ENCODE measurements at regions not wholly inside any gene's neighbourhood (a gene's known extent, or its start where the extent isn't known, plus 50 kb on each side); places are given as distances from the start of the nearest gene placed in this dataset.

GRCh38 chr2:195411219-195411687 lies 245.8 kb upstream of the SLC39A10 start:
- no peak for TF ChIP-seq CTCF (IDR thresholded peaks at IDR 0.05; ENCODE audit: insufficient read depth in 1 of 2, low read depth in 1 of 2, low read length in 1 of 2, severe bottlenecking in 1 of 2, unreplicated experiment in 1 of 2)
- H3K9me3 ChIP-seq = no peaks in the 10 kb centered on the region
- POLR2A ChIA-PET = no interaction called here
- H3K27me3 Mint-ChIP-seq (ENCODE audit: insufficient read depth, unreplicated experiment) = no peaks in the 10 kb centered on the region
- no peaks in the 10 kb centered on the region for H3K4me1 ChIP-seq
- H3K27me3 ChIP-seq (replicated peaks; ENCODE audit: control insufficient read depth, insufficient read depth, low read length) = no peaks in the 10 kb centered on the region
- no peaks in the 10 kb centered on the region for H3K36me3 ChIP-seq (ENCODE audit: control insufficient read depth, insufficient read depth, low read length)
- BruUV-seq (replicated peaks) = no TSS peak
- CTCF ChIA-PET = no interaction called here
- H3K9me3 Mint-ChIP-seq (ENCODE audit: unreplicated experiment) = no peaks in the 10 kb centered on the region
- intact Hi-C loops (cut with micrococcal nuclease; ENCODE audit: unreplicated experiment) = no loop called here
- H3K27ac Mint-ChIP-seq (ENCODE audit: unreplicated experiment) = no peak overlapping the region
- H3K4me1 Mint-ChIP-seq (ENCODE audit: low read depth, unreplicated experiment) = no peaks in the 10 kb centered on the region
- DNase-seq = no peak
- no peak overlapping the region for H3K4me3 ChIP-seq (ENCODE audit: low read depth, low read length)
- no peaks in the 10 kb centered on the region for H3K36me3 Mint-ChIP-seq (ENCODE audit: insufficient read depth, unreplicated experiment)
- H3K4me3 Mint-ChIP-seq (ENCODE audit: unreplicated experiment) = no peak overlapping the region

- Histone ChIP-seq H3K27me3 (replicated peaks; ENCODE audit: control insufficient read depth, insufficient read depth, low read length) (no peaks in the 10 kb centered on the region), H3K4me3 (ENCODE audit: low read depth, low read length) (no peak overlapping the region), H3K4me1 (no peaks in the 10 kb centered on the region), H3K36me3 (ENCODE audit: control insufficient read depth, insufficient read depth, low read length) (no peaks in the 10 kb centered on the region), H3K9me3 (no peaks in the 10 kb centered on the region)
- no peak for TF ChIP-seq CTCF (IDR thresholded peaks at IDR 0.05; ENCODE audit: insufficient read depth in 1 of 2, low read depth in 1 of 2, low read length in 1 of 2, severe bottlenecking in 1 of 2, unreplicated experiment in 1 of 2)
- ChIA-PET CTCF (no interaction called here), POLR2A (no interaction called here)
- Mint-ChIP-seq H3K27me3 (ENCODE audit: insufficient read depth, unreplicated experiment) (no peaks in the 10 kb centered on the region), H3K9me3 (ENCODE audit: unreplicated experiment) (no peaks in the 10 kb centered on the region), H3K36me3 (ENCODE audit: insufficient read depth, unreplicated experiment) (no peaks in the 10 kb centered on the region), H3K4me1 (ENCODE audit: low read depth, unreplicated experiment) (no peaks in the 10 kb centered on the region), H3K4me3 (ENCODE audit: unreplicated experiment) (no peak overlapping the region), H3K27ac (ENCODE audit: unreplicated experiment) (no peak overlapping the region)
- DNase-seq = no peak
- intact Hi-C loops (cut with micrococcal nuclease; ENCODE audit: unreplicated experiment) = no loop called here
- BruUV-seq (replicated peaks) = no TSS peak
Observed at GRCh38 chr2:195410074-195410671, 246.9 kb upstream of the SLC39A10 start.

- H3K4me1 Mint-ChIP-seq (ENCODE audit: low read depth, unreplicated experiment) = no peaks in the 10 kb centered on the region
- no peaks in the 10 kb centered on the region for H3K4me1 ChIP-seq
- no TSS peak for BruUV-seq (replicated peaks)
- H3K27me3 Mint-ChIP-seq (ENCODE audit: insufficient read depth, unreplicated experiment) = no peaks in the 10 kb centered on the region
- ChIA-PET POLR2A (no interaction called here), CTCF (no interaction called here)
- H3K4me3 Mint-ChIP-seq (ENCODE audit: unreplicated experiment) = no peak overlapping the region
- no peaks in the 10 kb centered on the region for H3K36me3 ChIP-seq (ENCODE audit: control insufficient read depth, insufficient read depth, low read length)
- DNase-seq = no peak
- H3K27ac Mint-ChIP-seq (ENCODE audit: unreplicated experiment) = no peak overlapping the region
- H3K27me3 ChIP-seq (replicated peaks; ENCODE audit: control insufficient read depth, insufficient read depth, low read length) = no peaks in the 10 kb centered on the region
- intact Hi-C loops (cut with micrococcal nuclease; ENCODE audit: unreplicated experiment) = no loop called here
- no peaks in the 10 kb centered on the region for H3K36me3 Mint-ChIP-seq (ENCODE audit: insufficient read depth, unreplicated experiment)
- no peak for TF ChIP-seq CTCF (IDR thresholded peaks at IDR 0.05; ENCODE audit: insufficient read depth in 1 of 2, low read depth in 1 of 2, low read length in 1 of 2, severe bottlenecking in 1 of 2, unreplicated experiment in 1 of 2)
- H3K4me3 ChIP-seq (ENCODE audit: low read depth, low read length) = no peak overlapping the region
- H3K9me3 ChIP-seq = no peaks in the 10 kb centered on the region
- H3K9me3 Mint-ChIP-seq (ENCODE audit: unreplicated experiment) = no peaks in the 10 kb centered on the region
Observed at GRCh38 chr2:195408811-195409210, 248.2 kb upstream of the SLC39A10 start.
